ENCODE measurements at regions not wholly inside any gene's neighbourhood (a gene's known extent, or its start where the extent isn't known, plus 50 kb on each side); places are given as distances from the start of the nearest gene placed in this dataset.
"Not testable (repeated sequence)": the region's sequence is repeated elsewhere in the genome, so short reads cannot be mapped to it uniquely, and the experiment has no call there.

DNA sequence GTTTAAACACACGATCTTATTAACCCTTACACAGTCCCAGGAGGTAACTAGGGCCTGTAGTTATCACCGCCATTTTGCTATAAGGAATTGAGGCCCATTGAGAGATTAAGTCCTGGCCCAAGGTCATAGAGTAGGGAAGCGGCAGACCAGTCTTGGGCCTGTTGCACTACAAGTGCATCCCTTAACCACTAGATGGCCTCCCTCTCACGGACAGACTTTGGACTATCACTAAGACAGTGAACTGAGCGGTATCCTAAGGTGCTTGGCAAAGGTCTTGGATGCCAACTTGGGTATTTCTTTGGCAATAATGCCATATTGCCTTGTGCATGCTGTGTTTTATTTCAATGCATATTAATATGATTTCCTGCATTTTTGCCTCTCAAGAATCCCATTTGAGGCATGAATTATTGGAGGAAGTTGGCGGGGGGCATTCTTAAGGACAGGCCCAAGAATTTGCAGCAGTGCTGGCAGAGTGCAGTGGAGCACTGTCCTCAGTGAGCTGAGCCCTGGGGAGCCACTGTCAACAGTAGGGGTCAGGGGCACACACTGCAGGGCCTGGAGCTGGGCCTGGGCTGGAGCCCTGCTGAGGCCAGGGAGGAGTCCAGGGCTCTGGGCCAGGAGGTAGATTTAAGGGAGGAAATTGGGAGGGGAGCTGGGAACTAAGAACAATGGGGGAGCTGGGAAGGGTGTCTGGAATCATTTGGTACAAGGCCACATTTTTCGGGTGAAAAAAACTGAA lies 147.4 kb downstream of the SMIM20 start:
- WGBS, 2 donors, result 84 to 85% methylated on average over 7 of the region's 7 CpGs
- no peak for DNase-seq
- no peak overlapping the region for H3K27ac ChIP-seq (ENCODE audit: low read depth in 1 of 2, low read length in 2 of 2)
- H3K27me3 ChIP-seq (ENCODE audit: control insufficient read depth in 1 of 2, insufficient read depth in 2 of 2, low read length in 1 of 2), result no peaks in the 10 kb centered on the region
- ATAC-seq (ENCODE audit: low FRiP score), result no peak
- no peak overlapping the region for H3K4me3 ChIP-seq (ENCODE audit: low read length in 2 of 2)
- H3K4me1 ChIP-seq (ENCODE audit: control insufficient read depth in 1 of 2, insufficient read depth in 2 of 2, low read length in 2 of 2), result peaks cover 0 to 3% of the 10 kb centered on the region in 2 donors
- no peaks in the 10 kb centered on the region for H3K9me3 ChIP-seq (ENCODE audit: control insufficient read depth, low read length)
- intact Hi-C loops (cut with DNase I), result no loop called here
- H3K36me3 ChIP-seq (ENCODE audit: control insufficient read depth in 1 of 2, insufficient read depth in 2 of 2, low read length in 1 of 2), result no peaks in the 10 kb centered on the region

DNA sequence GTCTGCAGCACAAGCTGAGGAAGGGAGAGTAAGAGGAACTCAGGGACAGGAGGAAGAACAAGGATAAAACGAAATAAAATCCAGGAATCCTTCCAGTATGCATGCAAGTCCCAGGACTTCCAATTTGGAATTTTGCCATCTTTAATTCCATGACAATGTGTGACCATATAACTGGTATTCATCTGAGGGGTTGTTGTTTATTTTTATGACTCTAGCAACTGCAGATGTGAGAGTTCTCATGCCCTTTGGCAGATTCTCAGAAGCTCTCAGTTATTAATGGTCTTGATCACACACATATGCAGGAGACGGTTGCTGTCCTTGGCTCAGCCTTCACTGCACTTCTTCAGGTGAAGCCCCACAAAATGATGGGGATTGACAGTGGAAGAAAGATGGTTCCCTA lies 148.2 kb downstream of the SMIM20 start:
- no peak for ATAC-seq (ENCODE audit: low FRiP score)
- 81 to 85% methylated on average over 2 of the region's 2 CpGs for WGBS, 2 donors

DNA sequence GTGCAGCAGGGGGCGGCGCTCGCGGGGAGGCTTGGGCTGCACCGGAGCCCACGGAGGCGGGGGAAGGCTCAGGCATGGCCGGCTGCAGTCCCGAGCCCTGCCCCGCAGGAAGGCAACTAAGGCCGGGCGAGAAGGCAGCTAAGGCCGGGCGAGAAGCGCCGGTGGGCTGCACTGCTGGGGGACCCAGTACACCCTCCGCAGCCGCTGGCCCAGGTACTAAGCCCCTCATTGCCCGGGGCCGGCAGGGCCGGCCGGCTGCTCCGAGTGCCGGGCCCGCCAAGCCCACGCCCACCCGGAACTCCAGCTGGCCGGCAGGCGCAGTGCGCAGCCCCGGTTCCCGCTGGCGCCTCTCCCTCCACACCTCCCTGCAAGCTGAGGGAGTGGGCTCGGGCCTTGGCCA lies 150.0 kb downstream of the SMIM20 start:
- WGBS, 2 donors, result 94 to 97% methylated on average over 34 of the region's 34 CpGs
- H3K36me3 ChIP-seq (ENCODE audit: control insufficient read depth in 1 of 2, insufficient read depth in 2 of 2, low read length in 1 of 2); ATAC-seq (ENCODE audit: low FRiP score); H3K4me3 ChIP-seq (ENCODE audit: low read length in 2 of 2); intact Hi-C loops (cut with DNase I); DNase-seq; H3K9me3 ChIP-seq (ENCODE audit: control insufficient read depth, low read length); H3K4me1 ChIP-seq (ENCODE audit: control insufficient read depth in 1 of 2, insufficient read depth in 2 of 2, low read length in 2 of 2); H3K27ac ChIP-seq (ENCODE audit: low read depth in 1 of 2, low read length in 2 of 2); H3K27me3 ChIP-seq (ENCODE audit: control insufficient read depth in 1 of 2, insufficient read depth in 2 of 2, low read length in 1 of 2): not testable (repeated sequence)

More for the DNA sequence above, 148.2 kb downstream of the SMIM20 start:
- intact Hi-C loops (cut with DNase I), result no loop called here
- Histone ChIP-seq H3K9me3 (ENCODE audit: control insufficient read depth, low read length) (no peaks in the 10 kb centered on the region), H3K4me3 (ENCODE audit: low read length in 2 of 2) (no peak overlapping the region), H3K27ac (ENCODE audit: low read depth in 1 of 2, low read length in 2 of 2) (no peak overlapping the region), H3K4me1 (ENCODE audit: control insufficient read depth in 1 of 2, insufficient read depth in 2 of 2, low read length in 2 of 2) (peaks cover 0 to 3% of the 10 kb centered on the region in 2 donors), H3K36me3 (ENCODE audit: control insufficient read depth in 1 of 2, insufficient read depth in 2 of 2, low read length in 1 of 2) (no peaks in the 10 kb centered on the region), H3K27me3 (ENCODE audit: control insufficient read depth in 1 of 2, insufficient read depth in 2 of 2, low read length in 1 of 2) (no peaks in the 10 kb centered on the region)
- DNase-seq, result no peak

DNA sequence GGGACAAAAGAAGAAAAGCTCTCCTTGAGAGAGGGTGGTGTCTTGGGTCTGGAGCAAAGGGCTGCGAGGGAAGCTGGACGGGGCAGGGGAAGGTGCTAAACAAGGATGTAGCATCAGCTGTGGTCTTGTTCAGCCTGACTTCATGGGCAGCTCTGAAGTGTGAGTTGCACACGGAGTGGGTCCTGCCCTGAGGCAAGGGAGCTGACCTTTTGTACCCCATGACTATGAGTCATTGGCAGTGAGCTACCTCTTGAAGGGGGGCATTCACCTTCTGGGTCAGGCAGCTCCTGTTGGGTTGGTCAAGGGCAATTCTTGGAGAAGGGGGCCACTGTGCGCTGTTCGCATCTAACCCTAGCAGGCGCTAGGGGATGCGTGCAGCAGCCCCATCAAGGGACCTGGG lies 151.8 kb downstream of the SMIM20 start:
- no peak for DNase-seq

DNA sequence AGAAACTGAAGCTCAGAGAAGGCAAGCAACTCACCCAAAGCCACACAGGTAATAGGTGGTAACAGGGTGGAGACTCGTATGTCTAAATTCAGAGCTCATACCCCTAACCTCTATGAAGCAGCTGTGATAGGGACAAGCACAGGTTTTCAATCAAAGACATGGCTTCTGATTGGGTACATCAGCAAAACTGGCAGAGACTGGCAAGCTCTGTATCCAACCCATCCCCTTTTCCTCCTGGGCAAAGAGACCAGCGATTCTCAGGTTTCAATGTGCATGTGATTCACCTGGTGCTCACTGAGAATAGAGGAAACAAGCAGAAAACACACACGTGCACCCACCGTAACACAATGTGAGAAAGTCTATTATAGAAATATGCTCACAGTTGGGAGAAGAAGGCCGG lies 153.0 kb downstream of the SMIM20 start:
- intact Hi-C loops (cut with DNase I), result no loop called here

More for the DNA sequence above, 151.8 kb downstream of the SMIM20 start:
- Histone ChIP-seq H3K9me3 (ENCODE audit: control insufficient read depth, low read length) (no peaks in the 10 kb centered on the region), H3K4me1 (ENCODE audit: control insufficient read depth in 1 of 2, insufficient read depth in 2 of 2, low read length in 2 of 2) (no peaks in the 10 kb centered on the region), H3K27ac (ENCODE audit: low read depth in 1 of 2, low read length in 2 of 2) (no peak overlapping the region), H3K36me3 (ENCODE audit: control insufficient read depth in 1 of 2, insufficient read depth in 2 of 2, low read length in 1 of 2) (no peaks in the 10 kb centered on the region), H3K4me3 (ENCODE audit: low read length in 2 of 2) (no peak overlapping the region), H3K27me3 (ENCODE audit: control insufficient read depth in 1 of 2, insufficient read depth in 2 of 2, low read length in 1 of 2) (no peaks in the 10 kb centered on the region)
- intact Hi-C loops (cut with DNase I), result no loop called here
- no peak for ATAC-seq (ENCODE audit: low FRiP score)
- 93 to 94% methylated on average over 7 of the region's 7 CpGs for WGBS, 2 donors

GRCh38 chr4:26069218-26069617 lies 155.2 kb downstream of the SMIM20 start:
- Histone ChIP-seq H3K4me1 (ENCODE audit: control insufficient read depth in 1 of 2, insufficient read depth in 2 of 2, low read length in 2 of 2) (no peaks in the 10 kb centered on the region), H3K9me3 (ENCODE audit: control insufficient read depth, low read length) (no peaks in the 10 kb centered on the region), H3K27ac (ENCODE audit: low read depth in 1 of 2, low read length in 2 of 2) (no peak overlapping the region), H3K27me3 (ENCODE audit: control insufficient read depth in 1 of 2, insufficient read depth in 2 of 2, low read length in 1 of 2) (no peaks in the 10 kb centered on the region), H3K4me3 (ENCODE audit: low read length in 2 of 2) (no peak overlapping the region), H3K36me3 (ENCODE audit: control insufficient read depth in 1 of 2, insufficient read depth in 2 of 2, low read length in 1 of 2) (no peaks in the 10 kb centered on the region)
- 72 to 75% methylated on average over 4 of the region's 4 CpGs for WGBS, 2 donors
- intact Hi-C loops (cut with DNase I), result no loop called here
- DNase-seq, result no peak
- ATAC-seq (ENCODE audit: low FRiP score), result no peak

More for the DNA sequence above, 153.0 kb downstream of the SMIM20 start:
- ATAC-seq (ENCODE audit: low FRiP score) (no peak), DNase-seq (no peak)
- 90 to 91% methylated on average over 5 of the region's 5 CpGs for WGBS, 2 donors
- no peaks in the 10 kb centered on the region for H3K27me3 ChIP-seq (ENCODE audit: control insufficient read depth in 1 of 2, insufficient read depth in 2 of 2, low read length in 1 of 2)
- no peaks in the 10 kb centered on the region for H3K9me3 ChIP-seq (ENCODE audit: control insufficient read depth, low read length)
- no peak overlapping the region for H3K4me3 ChIP-seq (ENCODE audit: low read length in 2 of 2)
- no peak overlapping the region for H3K27ac ChIP-seq (ENCODE audit: low read depth in 1 of 2, low read length in 2 of 2)
- H3K36me3 ChIP-seq (ENCODE audit: control insufficient read depth in 1 of 2, insufficient read depth in 2 of 2, low read length in 1 of 2), result no peaks in the 10 kb centered on the region
- H3K4me1 ChIP-seq (ENCODE audit: control insufficient read depth in 1 of 2, insufficient read depth in 2 of 2, low read length in 2 of 2), result no peaks in the 10 kb centered on the region

GRCh38 chr4:26071688-26072087 lies 157.7 kb downstream of the SMIM20 start:
- Histone ChIP-seq H3K27ac (ENCODE audit: low read depth in 1 of 2, low read length in 2 of 2) (no peak overlapping the region), H3K4me1 (ENCODE audit: control insufficient read depth in 1 of 2, insufficient read depth in 2 of 2, low read length in 2 of 2) (no peaks in the 10 kb centered on the region), H3K9me3 (ENCODE audit: control insufficient read depth, low read length) (peaks cover 2% of the 10 kb centered on the region), H3K36me3 (ENCODE audit: control insufficient read depth in 1 of 2, insufficient read depth in 2 of 2, low read length in 1 of 2) (no peaks in the 10 kb centered on the region), H3K27me3 (ENCODE audit: control insufficient read depth in 1 of 2, insufficient read depth in 2 of 2, low read length in 1 of 2) (no peaks in the 10 kb centered on the region), H3K4me3 (ENCODE audit: low read length in 2 of 2) (no peak overlapping the region)
- DNase-seq (no peak), ATAC-seq (ENCODE audit: low FRiP score) (no peak)
- intact Hi-C loops (cut with DNase I), result no loop called here
- 96 to 98% methylated on average over 3 of the region's 3 CpGs for WGBS, 2 donors

DNA sequence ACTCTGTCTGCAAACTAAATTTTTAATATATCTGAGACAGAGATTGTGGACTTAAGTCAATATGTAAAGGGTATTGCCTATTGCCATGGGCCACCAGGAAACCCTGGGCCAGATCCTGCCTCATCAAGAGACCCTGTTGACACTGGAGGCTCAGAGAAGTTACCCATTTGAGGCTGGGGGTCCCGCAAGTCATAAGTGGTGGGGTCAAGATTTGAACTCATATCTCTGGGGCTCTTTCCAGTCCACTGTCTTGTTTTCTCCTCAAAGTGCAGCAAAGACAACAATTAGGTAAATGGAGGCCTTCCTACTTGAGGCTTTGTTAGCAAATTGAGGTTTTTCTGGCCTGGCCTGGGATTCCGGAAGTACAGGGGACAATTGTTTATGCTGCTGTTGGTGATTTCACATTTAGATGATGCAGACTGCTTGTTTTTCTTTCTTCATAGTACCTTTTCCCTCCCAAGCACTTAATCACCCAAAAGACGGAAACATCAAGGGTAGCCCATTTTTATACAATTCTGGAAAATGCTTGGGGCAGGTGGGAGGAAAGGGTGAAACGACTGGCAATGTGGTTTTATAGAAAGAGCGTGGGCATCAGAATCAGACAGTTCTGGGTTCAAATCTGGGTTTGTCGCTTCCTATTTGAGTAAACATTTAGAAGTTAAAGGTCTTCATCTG lies 160.0 kb downstream of the SMIM20 start:
- Histone ChIP-seq H3K27me3 (ENCODE audit: control insufficient read depth in 1 of 2, insufficient read depth in 2 of 2, low read length in 1 of 2) (no peaks in the 10 kb centered on the region), H3K4me1 (ENCODE audit: control insufficient read depth in 1 of 2, insufficient read depth in 2 of 2, low read length in 2 of 2) (no peaks in the 10 kb centered on the region), H3K9me3 (ENCODE audit: control insufficient read depth, low read length) (peaks cover 2% of the 10 kb centered on the region), H3K4me3 (ENCODE audit: low read length in 2 of 2) (no peak overlapping the region), H3K36me3 (ENCODE audit: control insufficient read depth in 1 of 2, insufficient read depth in 2 of 2, low read length in 1 of 2) (no peaks in the 10 kb centered on the region), H3K27ac (ENCODE audit: low read depth in 1 of 2, low read length in 2 of 2) (no peak overlapping the region)
- intact Hi-C loops (cut with DNase I), result no loop called here
- ATAC-seq (ENCODE audit: low FRiP score) (no peak), DNase-seq (no peak)
- 96 to 97% methylated on average over 6 of the region's 6 CpGs for WGBS, 2 donors

Data from aorta (tissue), 5 donors.